SKM-1 (cell line): ENCODE measurements at regions not wholly inside any gene's neighbourhood (a gene's known extent, or its start where the extent isn't known, plus 50 kb on each side); places are given as distances from the start of the nearest gene placed in this dataset.

Source experiments
- DNase-seq: peaks from one replicate; lab custom pipeline; 2025; ENCODE audit not compliant: unreplicated experiment; lab: John Stamatoyannopoulos, UW

- DNase-seq: no peak
These were observed 851.4 kb downstream of the GALR1 start for GRCh38 chr18:78101091-78101490.

- no peak for DNase-seq
These were observed 852.5 kb downstream of the GALR1 start for GRCh38 chr18:78102135-78102534.

- no peak for DNase-seq
These were observed 856.0 kb downstream of the GALR1 start for GRCh38 chr18:78105611-78106010.

GRCh38 chr18:78106946-78107345 lies 857.3 kb downstream of the GALR1 start:
- no peak for DNase-seq

GRCh38 chr18:78107363-78107762 lies 857.7 kb downstream of the GALR1 start:
- DNase-seq: no peak

- no peak for DNase-seq
These were observed 858.9 kb downstream of the GALR1 start for GRCh38 chr18:78108554-78108953.

GRCh38 chr18:78113136-78113939 lies 863.7 kb downstream of the GALR1 start:
- no peak for DNase-seq

- no peak for DNase-seq
These were observed 864.2 kb downstream of the GALR1 start for GRCh38 chr18:78113940-78114251.

- DNase-seq: no peak
These were observed 863.6 kb upstream of the SALL3 start for GRCh38 chr18:78115896-78116561.

- no peak for DNase-seq
These were observed 856.3 kb upstream of the SALL3 start for GRCh38 chr18:78123144-78123909.

GRCh38 chr18:78123926-78124797 lies 855.5 kb upstream of the SALL3 start:
- no peak for DNase-seq

GRCh38 chr18:78125206-78125896 lies 854.3 kb upstream of the SALL3 start:
- DNase-seq: no peak

GRCh38 chr18:78126106-78126505 lies 853.5 kb upstream of the SALL3 start:
- no peak for DNase-seq

GRCh38 chr18:78126536-78126935 lies 853.1 kb upstream of the SALL3 start:
- no peak for DNase-seq

GRCh38 chr18:78127041-78127440 lies 852.6 kb upstream of the SALL3 start:
- no peak for DNase-seq

- DNase-seq: no peak
These were observed 851.6 kb upstream of the SALL3 start for GRCh38 chr18:78128004-78128403.

GRCh38 chr18:78129260-78129659 lies 850.4 kb upstream of the SALL3 start:
- DNase-seq: no peak

- no peak for DNase-seq
These were observed 849.1 kb upstream of the SALL3 start for GRCh38 chr18:78130232-78131195.

- DNase-seq: no peak
These were observed 845.9 kb upstream of the SALL3 start for GRCh38 chr18:78133729-78134128.
